OCI-LY3 (cell line): ENCODE measurements at regions not wholly inside any gene's neighbourhood (a gene's known extent, or its start where the extent isn't known, plus 50 kb on each side); places are given as distances from the start of the nearest gene placed in this dataset.

Experiments used
- H2AFZ ChIP-seq: fragments of 200-600, 300-600 bp; shearing (Covaris generic); 2 replicates; pipeline ENCODE4 v1.6.0; 2014; ENCODE audit warnings: antibody characterized with exemption, low read depth, low read length
- H3K27ac ChIP-seq: fragments of 200-600, 300-600 bp; sonication (generic); 2 replicates; pipeline ENCODE4 v1.5.1; 2014; ENCODE audit warnings: mild to moderate bottlenecking, low read length, moderate library complexity, mixed read lengths
- H3K27me3 ChIP-seq: fragments of 200-600, 300-600 bp; sonication (generic); 2 replicates; pipeline ENCODE4 v1.6.1; 2014; ENCODE audit warnings: low read depth, low read length, mixed read lengths
- H3K36me3 ChIP-seq: fragments of 200-600, 300-600 bp; sonication (generic); replicated peaks from 2 replicates; pipeline ENCODE3; 2014; ENCODE audit warnings: low read depth, low read length, mixed read lengths
- H3K4me1 ChIP-seq: fragments of 300-600, 200-600 bp; sonication (generic); 2 replicates; pipeline ENCODE4 v1.6.1; 2014; ENCODE audit warnings: low read length, mixed read lengths
- H3K4me2 ChIP-seq: fragments of 200-600, 300-600 bp; sonication (generic); 2 replicates; pipeline ENCODE4 v1.6.1; 2014; ENCODE audit warnings: low read length, mixed read lengths
- H3K4me3 ChIP-seq: fragments of 300-600, 200-600 bp; sonication (generic); 2 replicates; pipeline ENCODE4 v1.5.1; 2014; ENCODE audit warnings: antibody characterized with exemption, mild to moderate bottlenecking, low read length, moderate library complexity
- H3K79me2 ChIP-seq: fragments of 300-600, 200-600 bp; shearing (Covaris generic); 2 replicates; pipeline ENCODE4 v1.6.1; 2014; ENCODE audit warnings: mild to moderate bottlenecking, low read length, mixed read lengths
- H3K9ac ChIP-seq: fragments of 300-600, 200-600 bp; shearing (Covaris generic); 2 replicates; pipeline ENCODE4 v1.6.0; 2014; ENCODE audit warnings: mild to moderate bottlenecking, low read length, moderate library complexity
- H3K9me3 ChIP-seq: fragments of 200-600, 300-600 bp; shearing (Covaris generic); 2 replicates; pipeline ENCODE4 v1.6.1; 2014; ENCODE audit warnings: low read length, mixed read lengths; ENCODE audit not compliant: insufficient read depth
- H4K20me1 ChIP-seq: fragments of 200-600, 300-600 bp; sonication (generic); 2 replicates; pipeline ENCODE4 v1.6.1; 2016; ENCODE audit warnings: low read length, mixed read lengths; ENCODE audit not compliant: insufficient read depth
- EZH2phosphoT487 ChIP-seq: fragments of 200-600 bp; shearing (Covaris generic); IDR thresholded peaks from 2 replicates; pipeline ENCODE4 v1.6.1; 2018; ENCODE audit warnings: antibody characterized with exemption, mixed run types, low read depth
- TF ChIP-seq, protein P1 (sequence below): fragments of 200-600, 300-600 bp; sonication (generic); IDR thresholded peaks from 2 replicates; pipeline ENCODE4 v1.5.1; 2014; ENCODE audit warnings: antibody characterized with exemption, low read length, low read depth

DNA sequence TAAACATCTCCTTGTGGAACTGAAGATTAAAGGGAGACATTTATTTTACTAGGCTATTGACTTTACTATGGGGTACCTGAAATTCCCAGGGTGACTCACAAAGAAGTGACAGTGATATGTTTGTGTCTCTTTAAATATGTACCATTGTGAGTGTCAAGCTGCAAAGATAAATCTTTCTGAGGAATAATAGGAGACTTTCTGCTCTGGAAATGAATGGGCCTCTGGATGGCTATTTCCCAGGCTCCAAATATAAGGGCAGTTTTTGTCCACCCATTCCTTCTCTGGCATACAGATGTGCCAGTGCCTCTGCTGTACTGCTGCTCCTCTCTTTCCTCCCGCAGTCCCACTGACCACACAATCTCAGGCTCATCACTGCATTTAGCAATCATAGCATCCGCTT is 586.4 kb upstream of the CNTNAP5 start:
- no peak overlapping the region for H3K27ac ChIP-seq
- no peaks in the 10 kb centered on the region for H3K4me1 ChIP-seq
- no peaks in the 10 kb centered on the region for H3K9me3 ChIP-seq
- H3K9ac ChIP-seq, result no peak overlapping the region
- no peaks in the 10 kb centered on the region for H4K20me1 ChIP-seq
- H2AFZ ChIP-seq, result no peak overlapping the region
- no peaks in the 10 kb centered on the region for H3K27me3 ChIP-seq
- H3K36me3 ChIP-seq, result no peaks in the 10 kb centered on the region
- TF ChIP-seq, protein P1, sequence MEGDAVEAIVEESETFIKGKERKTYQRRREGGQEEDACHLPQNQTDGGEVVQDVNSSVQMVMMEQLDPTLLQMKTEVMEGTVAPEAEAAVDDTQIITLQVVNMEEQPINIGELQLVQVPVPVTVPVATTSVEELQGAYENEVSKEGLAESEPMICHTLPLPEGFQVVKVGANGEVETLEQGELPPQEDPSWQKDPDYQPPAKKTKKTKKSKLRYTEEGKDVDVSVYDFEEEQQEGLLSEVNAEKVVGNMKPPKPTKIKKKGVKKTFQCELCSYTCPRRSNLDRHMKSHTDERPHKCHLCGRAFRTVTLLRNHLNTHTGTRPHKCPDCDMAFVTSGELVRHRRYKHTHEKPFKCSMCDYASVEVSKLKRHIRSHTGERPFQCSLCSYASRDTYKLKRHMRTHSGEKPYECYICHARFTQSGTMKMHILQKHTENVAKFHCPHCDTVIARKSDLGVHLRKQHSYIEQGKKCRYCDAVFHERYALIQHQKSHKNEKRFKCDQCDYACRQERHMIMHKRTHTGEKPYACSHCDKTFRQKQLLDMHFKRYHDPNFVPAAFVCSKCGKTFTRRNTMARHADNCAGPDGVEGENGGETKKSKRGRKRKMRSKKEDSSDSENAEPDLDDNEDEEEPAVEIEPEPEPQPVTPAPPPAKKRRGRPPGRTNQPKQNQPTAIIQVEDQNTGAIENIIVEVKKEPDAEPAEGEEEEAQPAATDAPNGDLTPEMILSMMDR, result no peak
- TF ChIP-seq EZH2phosphoT487, result no peak
- no peaks in the 10 kb centered on the region for H3K79me2 ChIP-seq
- H3K4me2 ChIP-seq, result no peak overlapping the region
- H3K4me3 ChIP-seq, result no peak overlapping the region

DNA sequence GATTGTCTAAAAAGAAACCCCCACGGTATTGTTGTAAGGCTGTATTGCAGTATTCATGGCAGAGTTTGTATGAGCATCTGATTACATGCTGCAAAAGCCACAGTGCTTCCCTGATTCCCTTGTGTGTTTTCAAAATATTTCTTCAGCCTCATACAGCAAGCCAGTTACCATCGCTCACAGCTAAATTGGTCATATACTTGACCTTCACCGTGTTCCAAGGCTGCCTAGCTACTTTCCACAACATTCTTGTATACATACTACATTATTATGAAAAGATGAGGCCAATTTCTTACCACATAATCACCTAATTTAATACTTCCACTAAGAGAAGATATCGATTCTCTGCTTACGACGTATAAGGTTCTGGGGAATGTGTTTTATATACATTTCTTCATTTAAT is 576.3 kb upstream of the CNTNAP5 start:
- Histone ChIP-seq H3K79me2 (no peaks in the 10 kb centered on the region), H3K27me3 (no peaks in the 10 kb centered on the region), H4K20me1 (no peaks in the 10 kb centered on the region), H3K4me1 (no peaks in the 10 kb centered on the region), H3K9me3 (no peaks in the 10 kb centered on the region), H3K9ac (no peak overlapping the region), H3K4me3 (no peak overlapping the region), H3K27ac (no peak overlapping the region), H3K4me2 (no peak overlapping the region), H3K36me3 (no peaks in the 10 kb centered on the region), H2AFZ (no peak overlapping the region)
- no peak for TF ChIP-seq EZH2phosphoT487
- TF ChIP-seq, protein P1, result no peak

DNA sequence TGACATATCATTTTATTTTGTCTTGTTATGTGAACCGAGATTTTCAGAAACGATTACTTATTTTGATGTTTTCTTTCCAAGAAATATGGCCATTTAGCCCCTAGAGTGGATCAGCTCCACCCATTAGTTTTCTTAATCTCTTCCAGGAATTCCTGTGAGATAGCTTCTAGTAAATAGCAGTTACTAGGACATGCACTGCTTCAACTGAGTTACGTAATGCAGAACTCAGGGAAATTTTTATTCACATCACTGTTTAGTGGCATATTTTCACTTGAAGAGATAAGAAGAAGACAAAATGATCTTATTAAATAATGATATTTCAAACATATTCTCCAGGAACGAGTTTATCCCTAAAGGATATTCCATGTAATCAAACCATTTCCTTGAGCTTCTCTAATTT is 573.5 kb upstream of the CNTNAP5 start:
- Histone ChIP-seq H3K79me2 (no peaks in the 10 kb centered on the region), H3K9me3 (no peaks in the 10 kb centered on the region), H2AFZ (no peak overlapping the region), H4K20me1 (no peaks in the 10 kb centered on the region), H3K9ac (no peak overlapping the region), H3K4me2 (no peak overlapping the region), H3K4me1 (no peaks in the 10 kb centered on the region), H3K4me3 (no peak overlapping the region), H3K36me3 (no peaks in the 10 kb centered on the region), H3K27ac (no peak overlapping the region), H3K27me3 (no peaks in the 10 kb centered on the region)
- no peak for TF ChIP-seq EZH2phosphoT487
- TF ChIP-seq, protein P1, result no peak

DNA sequence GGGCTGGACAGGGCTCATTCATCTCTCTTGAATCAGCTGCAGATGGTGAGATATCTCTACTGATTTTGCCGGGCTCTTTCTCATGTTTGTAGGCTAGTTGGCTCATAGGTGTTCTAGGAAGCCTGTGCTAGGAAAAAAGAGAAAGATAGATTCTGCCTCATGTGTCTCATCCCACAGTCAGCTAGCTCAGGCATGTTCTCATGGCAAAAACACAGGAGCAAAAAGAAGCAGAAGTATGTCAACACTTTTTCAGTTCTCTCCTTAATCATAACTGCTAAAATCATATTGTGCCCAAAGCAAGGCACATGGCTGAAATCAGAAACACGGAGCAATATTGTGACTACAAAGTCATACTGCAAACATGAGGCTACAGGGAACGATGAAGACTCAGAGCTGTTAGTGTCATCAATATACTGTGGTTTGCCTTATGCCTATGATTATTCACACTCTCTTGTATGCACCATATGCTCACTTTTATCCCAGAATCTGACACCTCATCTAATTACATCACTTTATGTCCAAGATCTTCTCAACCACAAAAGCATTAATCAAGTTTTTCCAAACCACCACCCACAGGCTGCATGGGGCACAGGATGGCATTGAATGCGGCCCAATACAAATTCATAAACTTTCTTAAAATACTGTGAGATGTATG is 571.9 kb upstream of the CNTNAP5 start:
- Histone ChIP-seq H3K36me3 (no peaks in the 10 kb centered on the region), H3K27me3 (no peaks in the 10 kb centered on the region), H3K27ac (no peak overlapping the region), H2AFZ (no peak overlapping the region), H3K4me2 (no peak overlapping the region), H3K4me1 (no peaks in the 10 kb centered on the region), H4K20me1 (no peaks in the 10 kb centered on the region), H3K4me3 (no peak overlapping the region), H3K9me3 (no peaks in the 10 kb centered on the region), H3K79me2 (no peaks in the 10 kb centered on the region), H3K9ac (no peak overlapping the region)
- TF ChIP-seq EZH2phosphoT487, result no peak
- TF ChIP-seq, protein P1, result no peak
